GM19238 (cell line): ENCODE measurements at regions not wholly inside any gene's neighbourhood (a gene's known extent, or its start where the extent isn't known, plus 50 kb on each side); places are given as distances from the start of the nearest gene placed in this dataset.
"Not testable (repeated sequence)": the region's sequence is repeated elsewhere in the genome, so short reads cannot be mapped to it uniquely, and the experiment has no call there.

Source experiments
- DNase-seq: peaks from one replicate; pipeline ENCODE4 v3.0.0; 2011; ENCODE audit warnings: low spot score; ENCODE audit not compliant: insufficient read length

- no peak for DNase-seq
Measured at GRCh38 chr2:241981076-241981700, 111.7 kb downstream of the RTP5 start.

- DNase-seq, result no peak
Measured at GRCh38 chr2:241982706-241983570, 113.4 kb downstream of the RTP5 start.

GRCh38 chr2:241983571-241984270, 114.2 kb downstream of the RTP5 start:
- DNase-seq, result no peak

GRCh38 chr2:241984271-241984655, 114.7 kb downstream of the RTP5 start:
- no peak for DNase-seq

- DNase-seq, result no peak
Measured at GRCh38 chr2:241984658-241985057, 115.1 kb downstream of the RTP5 start.

- DNase-seq, result not testable (repeated sequence)
Measured at GRCh38 chr2:241985161-241985985, 115.8 kb downstream of the RTP5 start.

- no peak for DNase-seq
Measured at GRCh38 chr2:241985986-241986329, 116.4 kb downstream of the RTP5 start.

- no peak for DNase-seq
Measured at GRCh38 chr2:241986836-241987641, 117.5 kb downstream of the RTP5 start.

GRCh38 chr2:241987726-241988125, 118.2 kb downstream of the RTP5 start:
- DNase-seq, result no peak

GRCh38 chr2:241988146-241988545, 118.6 kb downstream of the RTP5 start:
- DNase-seq, result no peak

- no peak for DNase-seq
Measured at GRCh38 chr2:241989074-241989473, 119.5 kb downstream of the RTP5 start.

GRCh38 chr2:241990466-241990865, 120.9 kb downstream of the RTP5 start:
- no peak for DNase-seq

GRCh38 chr2:241991299-241991698, 121.8 kb downstream of the RTP5 start:
- DNase-seq, result no peak

- DNase-seq, result no peak
Measured at GRCh38 chr2:241992753-241993152, 123.2 kb downstream of the RTP5 start.

GRCh38 chr2:241993386-241994005, 124.0 kb downstream of the RTP5 start:
- no peak for DNase-seq

GRCh38 chr2:241994086-241994485, 124.6 kb downstream of the RTP5 start:
- DNase-seq, result no peak

- no peak for DNase-seq
Measured at GRCh38 chr2:241994556-241995213, 125.2 kb downstream of the RTP5 start.

GRCh38 chr2:241996100-241996499, 126.6 kb downstream of the RTP5 start:
- no peak for DNase-seq

- no peak for DNase-seq
Measured at GRCh38 chr2:241997017-241997416, 127.5 kb downstream of the RTP5 start.

GRCh38 chr2:241999184-241999583, 129.7 kb downstream of the RTP5 start:
- no peak for DNase-seq
